ENCODE measurements at regions not wholly inside any gene's neighbourhood (a gene's known extent, or its start where the extent isn't known, plus 50 kb on each side); places are given as distances from the start of the nearest gene placed in this dataset.

GRCh38 chr9:31500422-31500821, 884.0 kb upstream of the ACO1 start:
- no peak overlapping the region for H3K4me2 ChIP-seq (ENCODE audit: low read depth, low read length)
- BruUV-seq (replicated peaks), result no TSS peak
- H3K4me1 ChIP-seq (ENCODE audit: insufficient read depth, low read length), result no peaks in the 10 kb centered on the region
- POLR2A ChIA-PET, result no interaction called here
- ATAC-seq (no peak), FAIRE-seq (no peak), DNase-seq (ENCODE audit: low spot score) (no peak)
- no peaks in the 10 kb centered on the region for H3K9me3 ChIP-seq (ENCODE audit: low read length)
- no peak overlapping the region for H3K4me3 ChIP-seq (replicated peaks in 1 of 3; ENCODE audit: insufficient read depth in 1 of 3, low read depth in 2 of 3, low read length in 3 of 3)
- intact Hi-C loops (cut with micrococcal nuclease; ENCODE audit: unreplicated experiment) (no loop called here), in situ Hi-C loops (cut with HindIII; ENCODE audit: extremely low pct_ligation_motif_present, low pct_unique_long_range_greater_than_20kb) (no loop called here)
- H3K27me3 ChIP-seq (ENCODE audit: control insufficient read depth in 1 of 2, insufficient read depth in 2 of 2, low read length in 2 of 2), result no peaks in the 10 kb centered on the region
- H3K9ac ChIP-seq (ENCODE audit: insufficient read depth, low read depth, low read length), result no peak overlapping the region
- H4K20me1 ChIP-seq (ENCODE audit: insufficient read depth, low read length), result no peaks in the 10 kb centered on the region
- H3K36me3 ChIP-seq (replicated peaks in 1 of 2; ENCODE audit: control insufficient read depth in 1 of 2, insufficient read depth in 2 of 2, low read length in 2 of 2), result no peaks in the 10 kb centered on the region
- CTCF ChIA-PET (ENCODE audit: low intra/inter-chr PET ratio, low total read pairs), result no interaction called here
- H3K27ac ChIP-seq (ENCODE audit: extremely low read length, insufficient read depth, low read length), result no peak overlapping the region
- WGBS (ENCODE audit: low lambda C conversion rate), result 4% methylated on average over 1 of the region's 1 CpG
- no peak overlapping the region for H2AFZ ChIP-seq (ENCODE audit: low read length)
- H3K79me2 ChIP-seq (ENCODE audit: insufficient read depth, low read length), result no peaks in the 10 kb centered on the region
- TF ChIP-seq AFF4 (CRISPR knock-in tag; IDR thresholded peaks at IDR 0.05) (no peak), ZNF549 (CRISPR knock-in tag; IDR thresholded peaks at IDR 0.05) (no peak), ZNF350 (CRISPR knock-in tag; IDR thresholded peaks at IDR 0.05; ENCODE audit: borderline replicate concordance, low read depth) (no peak), ZFP41 (CRISPR knock-in tag; IDR thresholded peaks at IDR 0.05; ENCODE audit: borderline replicate concordance) (no peak), HOXD1 (CRISPR knock-in tag; IDR thresholded peaks at IDR 0.05) (no peak), ZNF770 (CRISPR knock-in tag; IDR thresholded peaks at IDR 0.05) (no peak), LRRFIP1 (CRISPR knock-in tag; conservative IDR thresholded peaks at IDR 0.05) (no peak), ZNF740 (CRISPR knock-in tag; IDR thresholded peaks at IDR 0.05) (no peak), ZFP82 (CRISPR knock-in tag; IDR thresholded peaks at IDR 0.05; ENCODE audit: borderline replicate concordance) (no peak), ZUFSP (CRISPR knock-in tag; IDR thresholded peaks at IDR 0.05; ENCODE audit: borderline replicate concordance) (no peak), PRMT3 (CRISPR knock-in tag; IDR thresholded peaks at IDR 0.05; ENCODE audit: borderline replicate concordance, low read depth) (no peak), ZSCAN5A (CRISPR knock-in tag; IDR thresholded peaks at IDR 0.05; ENCODE audit: borderline replicate concordance) (no peak), ZNF430 (CRISPR knock-in tag; IDR thresholded peaks at IDR 0.05) (no peak)
